ENCODE measurements at regions not wholly inside any gene's neighbourhood (a gene's known extent, or its start where the extent isn't known, plus 50 kb on each side); places are given as distances from the start of the nearest gene placed in this dataset.

- no peaks in the 10 kb centered on the region for H3K4me1 Mint-ChIP-seq
- Histone ChIP-seq H3K9me3 (ENCODE audit: control insufficient read depth, low read length) (peaks cover 2% of the 10 kb centered on the region), H3K9ac (ENCODE audit: extremely low read depth, low read length, poor library complexity, severe bottlenecking) (no peak overlapping the region), H3K4me1 (ENCODE audit: control insufficient read depth, insufficient read depth, low read length) (no peaks in the 10 kb centered on the region), H3K4me3 (ENCODE audit: low read length) (no peak overlapping the region), H3K36me3 (ENCODE audit: control insufficient read depth, insufficient read depth, low read length) (no peaks in the 10 kb centered on the region), H3K27ac (ENCODE audit: low read depth, low read length) (no peak overlapping the region), H3K27me3 (ENCODE audit: control insufficient read depth, insufficient read depth, low read length, poor library complexity, severe bottlenecking) (no peaks in the 10 kb centered on the region)
- no peak overlapping the region for H3K4me3 Mint-ChIP-seq
- H3K9me3 Mint-ChIP-seq: peaks cover 4% of the 10 kb centered on the region
- no peaks in the 10 kb centered on the region for H3K27me3 Mint-ChIP-seq (ENCODE audit: insufficient read depth)
- H3K27ac Mint-ChIP-seq: no peak overlapping the region
- no peak for DNase-seq
- TF ChIP-seq, protein P1, sequence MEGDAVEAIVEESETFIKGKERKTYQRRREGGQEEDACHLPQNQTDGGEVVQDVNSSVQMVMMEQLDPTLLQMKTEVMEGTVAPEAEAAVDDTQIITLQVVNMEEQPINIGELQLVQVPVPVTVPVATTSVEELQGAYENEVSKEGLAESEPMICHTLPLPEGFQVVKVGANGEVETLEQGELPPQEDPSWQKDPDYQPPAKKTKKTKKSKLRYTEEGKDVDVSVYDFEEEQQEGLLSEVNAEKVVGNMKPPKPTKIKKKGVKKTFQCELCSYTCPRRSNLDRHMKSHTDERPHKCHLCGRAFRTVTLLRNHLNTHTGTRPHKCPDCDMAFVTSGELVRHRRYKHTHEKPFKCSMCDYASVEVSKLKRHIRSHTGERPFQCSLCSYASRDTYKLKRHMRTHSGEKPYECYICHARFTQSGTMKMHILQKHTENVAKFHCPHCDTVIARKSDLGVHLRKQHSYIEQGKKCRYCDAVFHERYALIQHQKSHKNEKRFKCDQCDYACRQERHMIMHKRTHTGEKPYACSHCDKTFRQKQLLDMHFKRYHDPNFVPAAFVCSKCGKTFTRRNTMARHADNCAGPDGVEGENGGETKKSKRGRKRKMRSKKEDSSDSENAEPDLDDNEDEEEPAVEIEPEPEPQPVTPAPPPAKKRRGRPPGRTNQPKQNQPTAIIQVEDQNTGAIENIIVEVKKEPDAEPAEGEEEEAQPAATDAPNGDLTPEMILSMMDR (conservative IDR thresholded peaks at IDR 0.05): no peak
- no peaks in the 10 kb centered on the region for H3K36me3 Mint-ChIP-seq (ENCODE audit: low read depth)
These were observed 386.3 kb upstream of the CHAC2 start for GRCh38 chr2:53381271-53381670.

- no peaks in the 10 kb centered on the region for H3K4me1 ChIP-seq (ENCODE audit: control insufficient read depth, insufficient read depth, low read length)
- H3K4me1 Mint-ChIP-seq: no peaks in the 10 kb centered on the region
- no peaks in the 10 kb centered on the region for H3K27me3 ChIP-seq (ENCODE audit: control insufficient read depth, insufficient read depth, low read length, poor library complexity, severe bottlenecking)
- peaks cover 11% of the 10 kb centered on the region for H3K9me3 Mint-ChIP-seq
- H3K36me3 ChIP-seq (ENCODE audit: control insufficient read depth, insufficient read depth, low read length): no peaks in the 10 kb centered on the region
- no peak for DNase-seq
- H3K27ac ChIP-seq (ENCODE audit: low read depth, low read length): no peak overlapping the region
- TF ChIP-seq, protein P1 (conservative IDR thresholded peaks at IDR 0.05): no peak
- H3K4me3 Mint-ChIP-seq: no peak overlapping the region
- H3K27me3 Mint-ChIP-seq (ENCODE audit: insufficient read depth): no peaks in the 10 kb centered on the region
- no peaks in the 10 kb centered on the region for H3K9me3 ChIP-seq (ENCODE audit: control insufficient read depth, low read length)
- H3K9ac ChIP-seq (ENCODE audit: extremely low read depth, low read length, poor library complexity, severe bottlenecking): no peak overlapping the region
- H3K36me3 Mint-ChIP-seq (ENCODE audit: low read depth): no peaks in the 10 kb centered on the region
- no peak overlapping the region for H3K4me3 ChIP-seq (ENCODE audit: low read length)
- no peak overlapping the region for H3K27ac Mint-ChIP-seq
These were observed 388.1 kb upstream of the CHAC2 start for GRCh38 chr2:53379547-53379946.

GRCh38 chr2:53378791-53379190, 388.8 kb upstream of the CHAC2 start:
- H3K36me3 Mint-ChIP-seq (ENCODE audit: low read depth): no peaks in the 10 kb centered on the region
- peaks cover 11% of the 10 kb centered on the region for H3K9me3 Mint-ChIP-seq
- DNase-seq: no peak
- no peak overlapping the region for H3K27ac Mint-ChIP-seq
- H3K4me3 Mint-ChIP-seq: no peak overlapping the region
- H3K4me1 Mint-ChIP-seq: no peaks in the 10 kb centered on the region
- H3K27me3 Mint-ChIP-seq (ENCODE audit: insufficient read depth): no peaks in the 10 kb centered on the region
- Histone ChIP-seq H3K9ac (ENCODE audit: extremely low read depth, low read length, poor library complexity, severe bottlenecking) (no peak overlapping the region), H3K4me3 (ENCODE audit: low read length) (no peak overlapping the region), H3K4me1 (ENCODE audit: control insufficient read depth, insufficient read depth, low read length) (no peaks in the 10 kb centered on the region), H3K36me3 (ENCODE audit: control insufficient read depth, insufficient read depth, low read length) (no peaks in the 10 kb centered on the region), H3K9me3 (ENCODE audit: control insufficient read depth, low read length) (no peaks in the 10 kb centered on the region), H3K27ac (ENCODE audit: low read depth, low read length) (no peak overlapping the region), H3K27me3 (ENCODE audit: control insufficient read depth, insufficient read depth, low read length, poor library complexity, severe bottlenecking) (no peaks in the 10 kb centered on the region)
- 90% methylated on average over 1 of the region's 1 CpG; no CpG with 5 or more reads in 1 of the 2 experiments for WGBS, 2 experiments (ENCODE audit: insufficient coverage in 1 of 2, insufficient read length in 1 of 2)
- TF ChIP-seq, protein P1 (conservative IDR thresholded peaks at IDR 0.05): no peak
